ENCODE measurements at regions not wholly inside any gene's neighbourhood (a gene's known extent, or its start where the extent isn't known, plus 50 kb on each side); places are given as distances from the start of the nearest gene placed in this dataset.

DNA sequence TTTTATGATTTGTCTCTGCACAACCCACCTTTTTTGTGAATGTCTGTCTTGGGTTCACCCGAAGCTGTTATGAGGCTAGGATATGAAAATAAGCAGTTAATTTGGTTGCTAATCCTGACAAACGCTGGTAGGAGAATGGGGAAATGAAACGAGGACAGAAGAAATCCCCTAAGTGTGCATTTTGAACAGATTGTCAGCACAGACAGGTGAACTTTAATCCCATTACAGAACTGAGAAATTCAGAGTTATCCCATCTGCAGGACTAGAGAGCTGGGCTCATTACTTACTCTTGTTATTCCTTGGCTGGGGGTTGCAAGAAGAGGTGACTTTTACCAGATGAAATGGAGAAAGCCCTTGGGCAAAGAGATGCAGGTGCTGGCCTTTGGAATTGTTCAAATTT, 123.3 kb upstream of the NYAP2 start:
- H4K5ac ChIP-seq (ENCODE audit: low read length), result no peak overlapping the region
- no peak overlapping the region for H2BK120ac ChIP-seq (ENCODE audit: low read depth, low read length)
- no peaks in the 10 kb centered on the region for H3K4me1 ChIP-seq (ENCODE audit: control insufficient read depth, low read depth, low read length)
- H3K23ac ChIP-seq (ENCODE audit: low read length), result no peak overlapping the region
- no peaks in the 10 kb centered on the region for H3K79me2 ChIP-seq (ENCODE audit: control insufficient read depth, insufficient read depth, low read length)
- no peaks in the 10 kb centered on the region for H3K36me3 ChIP-seq (ENCODE audit: control insufficient read depth, insufficient read depth, low read length)
- no peak overlapping the region for H2BK5ac ChIP-seq (ENCODE audit: low read length)
- no peak overlapping the region for H4K8ac ChIP-seq (ENCODE audit: low read depth, low read length)
- H3K4ac ChIP-seq (ENCODE audit: low read depth, low read length), result no peak overlapping the region
- no peak overlapping the region for H3K18ac ChIP-seq (ENCODE audit: low read length)
- H3K27me3 ChIP-seq (ENCODE audit: insufficient read depth, low read length, poor library complexity), result no peaks in the 10 kb centered on the region
- H3K9ac ChIP-seq (ENCODE audit: low read length), result no peak overlapping the region
- H3K4me2 ChIP-seq (ENCODE audit: low read length), result no peak overlapping the region
- DNase-seq, result no peak
- H2AK5ac ChIP-seq (ENCODE audit: low read length), result no peak overlapping the region
- H2BK15ac ChIP-seq (replicated peaks; ENCODE audit: low read depth), result no peak overlapping the region
- WGBS (ENCODE audit: extremely low coverage, insufficient coverage, low lambda C conversion rate), result no CpG with 5 or more reads among the region's 3 CpGs
- H3K27ac ChIP-seq (ENCODE audit: low read depth, low read length), result no peak overlapping the region
- no peaks in the 10 kb centered on the region for H3K79me1 ChIP-seq (ENCODE audit: low read length)
- H3K4me3 ChIP-seq (ENCODE audit: low read length), result no peak overlapping the region
- no peak overlapping the region for H3K56ac ChIP-seq (ENCODE audit: low read length)

- no peaks in the 10 kb centered on the region for H3K79me2 ChIP-seq (ENCODE audit: control insufficient read depth, insufficient read depth, low read length)
- no peak overlapping the region for H3K56ac ChIP-seq (ENCODE audit: low read length)
- H2AK5ac ChIP-seq (ENCODE audit: low read length), result no peak overlapping the region
- no peaks in the 10 kb centered on the region for H3K36me3 ChIP-seq (ENCODE audit: control insufficient read depth, insufficient read depth, low read length)
- no peak overlapping the region for H3K18ac ChIP-seq (ENCODE audit: low read length)
- no peak for DNase-seq
- H3K4ac ChIP-seq (ENCODE audit: low read depth, low read length), result no peak overlapping the region
- H3K79me1 ChIP-seq (ENCODE audit: low read length), result no peaks in the 10 kb centered on the region
- no peaks in the 10 kb centered on the region for H3K27me3 ChIP-seq (ENCODE audit: insufficient read depth, low read length, poor library complexity)
- no peak overlapping the region for H2BK120ac ChIP-seq (ENCODE audit: low read depth, low read length)
- H3K4me3 ChIP-seq (ENCODE audit: low read length), result no peak overlapping the region
- H2BK5ac ChIP-seq (ENCODE audit: low read length), result no peak overlapping the region
- H2BK15ac ChIP-seq (replicated peaks; ENCODE audit: low read depth), result no peak overlapping the region
- H4K8ac ChIP-seq (ENCODE audit: low read depth, low read length), result no peak overlapping the region
- H4K5ac ChIP-seq (ENCODE audit: low read length), result no peak overlapping the region
- H3K27ac ChIP-seq (ENCODE audit: low read depth, low read length), result no peak overlapping the region
- no peak overlapping the region for H3K9ac ChIP-seq (ENCODE audit: low read length)
- H3K23ac ChIP-seq (ENCODE audit: low read length), result no peak overlapping the region
- no peaks in the 10 kb centered on the region for H3K4me1 ChIP-seq (ENCODE audit: control insufficient read depth, low read depth, low read length)
- H3K4me2 ChIP-seq (ENCODE audit: low read length), result no peak overlapping the region
These were observed 124.1 kb upstream of the NYAP2 start for GRCh38 chr2:225275443-225275842.

- H3K18ac ChIP-seq (ENCODE audit: low read length), result no peak overlapping the region
- H3K27ac ChIP-seq (ENCODE audit: low read depth, low read length), result no peak overlapping the region
- no peak overlapping the region for H2AK5ac ChIP-seq (ENCODE audit: low read length)
- no peak overlapping the region for H3K4me2 ChIP-seq (ENCODE audit: low read length)
- no peak overlapping the region for H3K9ac ChIP-seq (ENCODE audit: low read length)
- H3K79me1 ChIP-seq (ENCODE audit: low read length), result no peaks in the 10 kb centered on the region
- no peak overlapping the region for H3K4me3 ChIP-seq (ENCODE audit: low read length)
- no peak overlapping the region for H2BK5ac ChIP-seq (ENCODE audit: low read length)
- no peak overlapping the region for H2BK120ac ChIP-seq (ENCODE audit: low read depth, low read length)
- no peak overlapping the region for H4K5ac ChIP-seq (ENCODE audit: low read length)
- H3K56ac ChIP-seq (ENCODE audit: low read length), result no peak overlapping the region
- no peak overlapping the region for H3K4ac ChIP-seq (ENCODE audit: low read depth, low read length)
- no peaks in the 10 kb centered on the region for H3K79me2 ChIP-seq (ENCODE audit: control insufficient read depth, insufficient read depth, low read length)
- H3K27me3 ChIP-seq (ENCODE audit: insufficient read depth, low read length, poor library complexity), result no peaks in the 10 kb centered on the region
- no peaks in the 10 kb centered on the region for H3K36me3 ChIP-seq (ENCODE audit: control insufficient read depth, insufficient read depth, low read length)
- H4K8ac ChIP-seq (ENCODE audit: low read depth, low read length), result no peak overlapping the region
- no peak for DNase-seq
- no peaks in the 10 kb centered on the region for H3K4me1 ChIP-seq (ENCODE audit: control insufficient read depth, low read depth, low read length)
- H3K23ac ChIP-seq (ENCODE audit: low read length), result no peak overlapping the region
- no CpG with 5 or more reads among the region's 1 CpG for WGBS (ENCODE audit: extremely low coverage, insufficient coverage, low lambda C conversion rate)
- H2BK15ac ChIP-seq (replicated peaks; ENCODE audit: low read depth), result no peak overlapping the region
These were observed 124.8 kb upstream of the NYAP2 start for GRCh38 chr2:225274751-225275150.

DNA sequence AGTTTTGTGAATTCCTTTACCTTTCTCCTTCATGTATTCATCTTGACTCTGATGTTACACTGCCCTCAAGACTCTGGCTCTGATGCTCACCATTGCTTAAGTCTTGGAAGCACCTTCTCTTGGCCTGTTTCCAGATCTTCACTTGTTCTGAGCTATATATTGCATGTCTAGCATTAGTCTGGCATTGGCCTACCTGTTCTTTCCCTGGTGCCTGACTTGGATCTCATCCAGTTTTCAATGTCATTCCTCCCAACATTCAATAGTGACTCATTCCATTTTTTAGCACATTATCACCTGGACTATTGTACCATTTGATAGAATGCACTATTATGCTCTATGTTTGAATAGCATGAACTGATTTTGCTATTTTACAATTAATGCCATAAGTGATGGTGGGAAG, 127.3 kb upstream of the NYAP2 start:
- Histone ChIP-seq H2BK120ac (ENCODE audit: low read depth, low read length) (no peak overlapping the region), H4K8ac (ENCODE audit: low read depth, low read length) (no peak overlapping the region), H3K4ac (ENCODE audit: low read depth, low read length) (no peak overlapping the region), H3K79me1 (ENCODE audit: low read length) (no peaks in the 10 kb centered on the region), H2AK5ac (ENCODE audit: low read length) (no peak overlapping the region), H3K27me3 (ENCODE audit: insufficient read depth, low read length, poor library complexity) (no peaks in the 10 kb centered on the region), H3K9ac (ENCODE audit: low read length) (no peak overlapping the region), H3K27ac (ENCODE audit: low read depth, low read length) (no peak overlapping the region), H3K79me2 (ENCODE audit: control insufficient read depth, insufficient read depth, low read length) (no peaks in the 10 kb centered on the region), H3K23ac (ENCODE audit: low read length) (no peak overlapping the region), H3K18ac (ENCODE audit: low read length) (no peak overlapping the region), H3K4me3 (ENCODE audit: low read length) (no peak overlapping the region), H3K4me1 (ENCODE audit: control insufficient read depth, low read depth, low read length) (no peaks in the 10 kb centered on the region), H3K4me2 (ENCODE audit: low read length) (no peak overlapping the region), H3K36me3 (ENCODE audit: control insufficient read depth, insufficient read depth, low read length) (no peaks in the 10 kb centered on the region), H2BK15ac (replicated peaks; ENCODE audit: low read depth) (no peak overlapping the region), H2BK5ac (ENCODE audit: low read length) (no peak overlapping the region), H4K5ac (ENCODE audit: low read length) (no peak overlapping the region), H3K56ac (ENCODE audit: low read length) (no peak overlapping the region)
- DNase-seq, result no peak

- Histone ChIP-seq H4K5ac (ENCODE audit: low read length) (no peak overlapping the region), H2BK5ac (ENCODE audit: low read length) (no peak overlapping the region), H3K4me2 (ENCODE audit: low read length) (no peak overlapping the region), H3K27me3 (ENCODE audit: insufficient read depth, low read length, poor library complexity) (no peaks in the 10 kb centered on the region), H3K23ac (ENCODE audit: low read length) (no peak overlapping the region), H2BK120ac (ENCODE audit: low read depth, low read length) (no peak overlapping the region), H3K4me1 (ENCODE audit: control insufficient read depth, low read depth, low read length) (no peaks in the 10 kb centered on the region), H3K36me3 (ENCODE audit: control insufficient read depth, insufficient read depth, low read length) (no peaks in the 10 kb centered on the region), H4K8ac (ENCODE audit: low read depth, low read length) (no peak overlapping the region), H2BK15ac (replicated peaks; ENCODE audit: low read depth) (no peak overlapping the region), H3K79me1 (ENCODE audit: low read length) (no peaks in the 10 kb centered on the region), H3K27ac (ENCODE audit: low read depth, low read length) (no peak overlapping the region), H3K9ac (ENCODE audit: low read length) (no peak overlapping the region), H3K56ac (ENCODE audit: low read length) (no peak overlapping the region), H3K18ac (ENCODE audit: low read length) (no peak overlapping the region), H3K79me2 (ENCODE audit: control insufficient read depth, insufficient read depth, low read length) (no peaks in the 10 kb centered on the region), H2AK5ac (ENCODE audit: low read length) (no peak overlapping the region), H3K4ac (ENCODE audit: low read depth, low read length) (no peak overlapping the region), H3K4me3 (ENCODE audit: low read length) (no peak overlapping the region)
- WGBS (ENCODE audit: extremely low coverage, insufficient coverage, low lambda C conversion rate), result no CpG with 5 or more reads among the region's 2 CpGs
- DNase-seq, result peak; percentile 23
These were observed 128.6 kb upstream of the NYAP2 start for GRCh38 chr2:225270861-225271260.

- H3K4me2 ChIP-seq (ENCODE audit: low read length), result no peak overlapping the region
- H3K18ac ChIP-seq (ENCODE audit: low read length), result no peak overlapping the region
- no peak overlapping the region for H3K56ac ChIP-seq (ENCODE audit: low read length)
- no peak overlapping the region for H2BK5ac ChIP-seq (ENCODE audit: low read length)
- no peak overlapping the region for H2AK5ac ChIP-seq (ENCODE audit: low read length)
- no peaks in the 10 kb centered on the region for H3K79me1 ChIP-seq (ENCODE audit: low read length)
- DNase-seq, result no peak
- no peak overlapping the region for H4K8ac ChIP-seq (ENCODE audit: low read depth, low read length)
- H3K4me1 ChIP-seq (ENCODE audit: control insufficient read depth, low read depth, low read length), result no peaks in the 10 kb centered on the region
- H2BK120ac ChIP-seq (ENCODE audit: low read depth, low read length), result no peak overlapping the region
- H4K5ac ChIP-seq (ENCODE audit: low read length), result no peak overlapping the region
- H3K4ac ChIP-seq (ENCODE audit: low read depth, low read length), result no peak overlapping the region
- H3K36me3 ChIP-seq (ENCODE audit: control insufficient read depth, insufficient read depth, low read length), result no peaks in the 10 kb centered on the region
- no peak overlapping the region for H3K27ac ChIP-seq (ENCODE audit: low read depth, low read length)
- no peak overlapping the region for H2BK15ac ChIP-seq (replicated peaks; ENCODE audit: low read depth)
- H3K23ac ChIP-seq (ENCODE audit: low read length), result no peak overlapping the region
- H3K9ac ChIP-seq (ENCODE audit: low read length), result no peak overlapping the region
- no peaks in the 10 kb centered on the region for H3K27me3 ChIP-seq (ENCODE audit: insufficient read depth, low read length, poor library complexity)
- H3K4me3 ChIP-seq (ENCODE audit: low read length), result no peak overlapping the region
- no peaks in the 10 kb centered on the region for H3K79me2 ChIP-seq (ENCODE audit: control insufficient read depth, insufficient read depth, low read length)
These were observed 129.5 kb upstream of the NYAP2 start for GRCh38 chr2:225270053-225270452.

Data from mesendoderm (in vitro differentiated cells).